ENCODE measurements at regions not wholly inside any gene's neighbourhood (a gene's known extent, or its start where the extent isn't known, plus 50 kb on each side); places are given as distances from the start of the nearest gene placed in this dataset.
A peak's percentile ranks its signal among the peaks of the same experiment; 100 is the strongest.

- no peak overlapping the region for H4K91ac ChIP-seq (ENCODE audit: low read depth, low read length, poor library complexity)
- no peak overlapping the region for H3K14ac ChIP-seq (ENCODE audit: low read length)
- H2BK120ac ChIP-seq (ENCODE audit: low read depth, low read length) = no peak overlapping the region
- no peaks in the 10 kb centered on the region for H3K27me3 ChIP-seq (ENCODE audit: control insufficient read depth in 3 of 3, insufficient read depth in 3 of 3, low read depth in 1 of 3, low read length in 3 of 3)
- no peaks in the 10 kb centered on the region for H3K79me1 ChIP-seq (ENCODE audit: low read depth, low read length)
- no peak overlapping the region for H2AFZ ChIP-seq (ENCODE audit: low read length)
- H3K4me3 ChIP-seq (ENCODE audit: low read length in 2 of 2) = no peak overlapping the region
- peaks cover 0 to 5% of the 10 kb centered on the region in 2 donors for H3K9me3 ChIP-seq (replicated peaks in 1 of 2; ENCODE audit: control insufficient read depth in 2 of 2, insufficient read depth in 1 of 2, low read depth in 1 of 2, low read length in 2 of 2)
- no peaks in the 10 kb centered on the region for H3K36me3 ChIP-seq (replicated peaks in 1 of 2; ENCODE audit: control insufficient read depth in 2 of 2, insufficient read depth in 2 of 2, low read length in 2 of 2)
- H3K4me2 ChIP-seq (ENCODE audit: insufficient read depth, low read length, poor library complexity, severe bottlenecking) = no peak overlapping the region
- DNase-seq (ENCODE audit: low spot score) = no peak
- H4K8ac ChIP-seq (ENCODE audit: low read depth, low read length) = no peak overlapping the region
- H3K4me1 ChIP-seq (ENCODE audit: control insufficient read depth in 2 of 2, insufficient read depth in 1 of 2, low read depth in 1 of 2, low read length in 2 of 2) = peaks cover 0 to 3% of the 10 kb centered on the region in 2 donors
- no peak overlapping the region for H3K9ac ChIP-seq (ENCODE audit: low read depth, low read length, poor library complexity)
- H3K18ac ChIP-seq (ENCODE audit: low read length) = no peak overlapping the region
- no peak overlapping the region for H2BK5ac ChIP-seq (ENCODE audit: low read length)
- no peak overlapping the region for H2BK12ac ChIP-seq (ENCODE audit: low read length)
- H3K27ac ChIP-seq (replicated peaks; ENCODE audit: low read length) = no peak overlapping the region
- no CpG with 5 or more reads among the region's 4 CpGs for WGBS, 2 donors (ENCODE audit: extremely low coverage in 2 of 2, insufficient read length in 2 of 2, insufficient replicate concordance in 1 of 2)
- no peak overlapping the region for H3K23ac ChIP-seq (ENCODE audit: low read depth, low read length, poor library complexity)
- H2BK15ac ChIP-seq (ENCODE audit: low read length) = no peak overlapping the region
- H2AK5ac ChIP-seq (ENCODE audit: low read depth, low read length) = no peak overlapping the region
- H3K4ac ChIP-seq (ENCODE audit: low read length) = no peak overlapping the region
These were observed 491.3 kb downstream of the RPS24 start for GRCh38 chr10:78524941-78525340.

DNA sequence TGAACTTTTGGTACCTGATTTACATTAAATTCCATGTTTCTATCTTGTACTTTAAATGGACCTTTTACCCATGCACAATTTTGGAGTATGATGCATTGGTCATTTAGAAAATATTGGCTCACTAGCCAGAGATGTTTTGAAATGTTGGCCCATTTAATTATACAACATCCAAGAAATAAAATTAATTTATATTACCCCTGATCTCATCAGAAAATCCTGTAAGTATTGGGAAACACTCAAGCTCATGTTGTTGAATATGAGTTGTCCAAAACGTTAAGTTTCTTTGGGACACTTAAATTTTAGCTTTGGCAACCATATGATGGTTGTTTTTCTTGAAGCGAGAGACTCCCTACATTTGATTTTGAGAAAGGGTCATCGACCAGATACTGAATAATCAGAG, 492.7 kb downstream of the RPS24 start:
- H3K9me3 ChIP-seq (replicated peaks in 1 of 2; ENCODE audit: control insufficient read depth in 2 of 2, insufficient read depth in 1 of 2, low read depth in 1 of 2, low read length in 2 of 2) = peaks cover 2 to 9% of the 10 kb centered on the region in 2 donors
- no peak overlapping the region for H2AK5ac ChIP-seq (ENCODE audit: low read depth, low read length)
- no peak overlapping the region for H3K4me2 ChIP-seq (ENCODE audit: insufficient read depth, low read length, poor library complexity, severe bottlenecking)
- H3K4me1 ChIP-seq (ENCODE audit: control insufficient read depth in 2 of 2, insufficient read depth in 1 of 2, low read depth in 1 of 2, low read length in 2 of 2) = peaks cover 0 to 2% of the 10 kb centered on the region in 2 donors
- no CpG with 5 or more reads among the region's 3 CpGs for WGBS, 2 donors (ENCODE audit: extremely low coverage in 2 of 2, insufficient read length in 2 of 2, insufficient replicate concordance in 1 of 2)
- no peak overlapping the region for H2BK120ac ChIP-seq (ENCODE audit: low read depth, low read length)
- no peak overlapping the region for H3K18ac ChIP-seq (ENCODE audit: low read length)
- no peak overlapping the region for H2AFZ ChIP-seq (ENCODE audit: low read length)
- H4K91ac ChIP-seq (ENCODE audit: low read depth, low read length, poor library complexity) = no peak overlapping the region
- DNase-seq (ENCODE audit: low spot score) = no peak
- no peaks in the 10 kb centered on the region for H3K27me3 ChIP-seq (ENCODE audit: control insufficient read depth in 3 of 3, insufficient read depth in 3 of 3, low read depth in 1 of 3, low read length in 3 of 3)
- no peak overlapping the region for H3K27ac ChIP-seq (replicated peaks; ENCODE audit: low read length)
- H4K8ac ChIP-seq (ENCODE audit: low read depth, low read length) = no peak overlapping the region
- H3K14ac ChIP-seq (ENCODE audit: low read length) = no peak overlapping the region
- no peak overlapping the region for H2BK5ac ChIP-seq (ENCODE audit: low read length)
- no peak overlapping the region for H3K4ac ChIP-seq (ENCODE audit: low read length)
- no peak overlapping the region for H3K23ac ChIP-seq (ENCODE audit: low read depth, low read length, poor library complexity)
- H3K79me1 ChIP-seq (ENCODE audit: low read depth, low read length) = no peaks in the 10 kb centered on the region
- no peaks in the 10 kb centered on the region for H3K36me3 ChIP-seq (replicated peaks in 1 of 2; ENCODE audit: control insufficient read depth in 2 of 2, insufficient read depth in 2 of 2, low read length in 2 of 2)
- no peak overlapping the region for H2BK12ac ChIP-seq (ENCODE audit: low read length)
- no peak overlapping the region for H3K9ac ChIP-seq (ENCODE audit: low read depth, low read length, poor library complexity)
- H3K4me3 ChIP-seq (ENCODE audit: low read length in 2 of 2) = no peak overlapping the region
- no peak overlapping the region for H2BK15ac ChIP-seq (ENCODE audit: low read length)

DNA sequence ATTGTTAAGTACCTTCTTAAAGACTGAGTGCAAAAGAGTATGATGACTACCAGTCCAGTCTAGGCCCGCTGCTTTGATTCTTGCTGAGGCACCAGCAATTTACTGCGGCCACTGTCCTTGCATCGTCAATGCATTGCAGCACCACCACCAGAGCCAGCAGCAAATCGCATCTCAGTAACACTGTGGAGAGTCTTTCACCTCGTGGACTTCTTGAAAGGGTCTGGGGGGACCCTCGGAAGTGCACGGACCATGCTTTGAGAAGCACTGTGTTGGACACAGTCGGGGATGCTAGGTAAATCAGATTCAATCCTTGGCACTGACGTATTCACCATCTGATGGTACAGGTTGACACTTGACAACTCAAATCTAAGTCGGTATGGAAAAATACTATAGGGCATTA, 493.6 kb downstream of the RPS24 start:
- H3K9me3 ChIP-seq (replicated peaks in 1 of 2; ENCODE audit: control insufficient read depth in 2 of 2, insufficient read depth in 1 of 2, low read depth in 1 of 2, low read length in 2 of 2) = peaks cover 5 to 15% of the 10 kb centered on the region in 2 donors
- H3K4ac ChIP-seq (ENCODE audit: low read length) = no peak overlapping the region

DNA sequence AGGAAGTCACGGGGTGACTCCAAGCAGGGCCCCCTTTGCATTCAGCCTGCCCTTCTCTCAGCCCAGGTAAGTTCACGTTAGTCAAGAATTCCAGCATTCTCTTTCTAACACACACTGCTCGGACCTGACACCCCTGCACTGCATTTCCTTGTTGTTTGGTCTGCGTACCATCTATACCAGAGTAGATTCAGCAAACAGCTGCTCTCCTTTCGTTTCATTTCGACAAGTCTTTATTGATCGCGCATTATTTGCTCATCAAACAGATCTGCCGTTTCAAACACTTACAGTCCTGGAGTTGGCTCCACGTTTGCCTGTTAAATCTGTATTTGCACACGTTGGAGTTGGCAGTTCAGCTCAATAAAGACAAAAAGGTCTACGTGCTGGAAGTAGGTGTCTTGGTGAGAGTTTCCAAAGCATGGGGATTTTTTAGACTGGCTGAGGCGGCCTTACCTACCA, 495.1 kb downstream of the RPS24 start:
- Histone ChIP-seq H3K14ac (ENCODE audit: low read length) (no peak overlapping the region), H3K4me2 (ENCODE audit: insufficient read depth, low read length, poor library complexity, severe bottlenecking) (no peak overlapping the region), H2BK12ac (ENCODE audit: low read length) (no peak overlapping the region), H3K27ac (replicated peaks; ENCODE audit: low read length) (no peak overlapping the region), H3K36me3 (replicated peaks in 1 of 2; ENCODE audit: control insufficient read depth in 2 of 2, insufficient read depth in 2 of 2, low read length in 2 of 2) (no peaks in the 10 kb centered on the region), H3K9me3 (replicated peaks in 1 of 2; ENCODE audit: control insufficient read depth in 2 of 2, insufficient read depth in 1 of 2, low read depth in 1 of 2, low read length in 2 of 2) (peaks cover 5 to 15% of the 10 kb centered on the region in 2 donors), H3K9ac (ENCODE audit: low read depth, low read length, poor library complexity) (no peak overlapping the region), H2AFZ (ENCODE audit: low read length) (peak overlapping the region; percentile 11), H4K8ac (ENCODE audit: low read depth, low read length) (no peak overlapping the region), H4K91ac (ENCODE audit: low read depth, low read length, poor library complexity) (no peak overlapping the region), H3K18ac (ENCODE audit: low read length) (no peak overlapping the region), H2AK5ac (ENCODE audit: low read depth, low read length) (no peak overlapping the region), H3K27me3 (ENCODE audit: control insufficient read depth in 3 of 3, insufficient read depth in 3 of 3, low read depth in 1 of 3, low read length in 3 of 3) (no peaks in the 10 kb centered on the region), H3K23ac (ENCODE audit: low read depth, low read length, poor library complexity) (no peak overlapping the region), H3K4me1 (ENCODE audit: control insufficient read depth in 2 of 2, insufficient read depth in 1 of 2, low read depth in 1 of 2, low read length in 2 of 2) (peaks cover 0 to 2% of the 10 kb centered on the region in 2 donors), H3K4ac (ENCODE audit: low read length) (no peak overlapping the region), H3K79me1 (ENCODE audit: low read depth, low read length) (no peaks in the 10 kb centered on the region), H2BK15ac (ENCODE audit: low read length) (no peak overlapping the region), H2BK120ac (ENCODE audit: low read depth, low read length) (no peak overlapping the region), H3K4me3 (ENCODE audit: low read length in 2 of 2) (no peak overlapping the region), H2BK5ac (ENCODE audit: low read length) (no peak overlapping the region)
- WGBS, 2 donors (ENCODE audit: extremely low coverage in 2 of 2, insufficient read length in 2 of 2, insufficient replicate concordance in 1 of 2) = no CpG with 5 or more reads among the region's 13 CpGs
- no peak for DNase-seq (ENCODE audit: low spot score)

More for the DNA sequence above, 493.6 kb downstream of the RPS24 start:
- no peak for DNase-seq (ENCODE audit: low spot score)
- Histone ChIP-seq H3K9ac (ENCODE audit: low read depth, low read length, poor library complexity) (no peak overlapping the region), H3K23ac (ENCODE audit: low read depth, low read length, poor library complexity) (no peak overlapping the region), H3K4me2 (ENCODE audit: insufficient read depth, low read length, poor library complexity, severe bottlenecking) (no peak overlapping the region), H4K91ac (ENCODE audit: low read depth, low read length, poor library complexity) (no peak overlapping the region), H3K14ac (ENCODE audit: low read length) (no peak overlapping the region), H3K79me1 (ENCODE audit: low read depth, low read length) (no peaks in the 10 kb centered on the region), H3K18ac (ENCODE audit: low read length) (no peak overlapping the region), H3K4me1 (ENCODE audit: control insufficient read depth in 2 of 2, insufficient read depth in 1 of 2, low read depth in 1 of 2, low read length in 2 of 2) (peaks cover 0 to 2% of the 10 kb centered on the region in 2 donors), H3K4me3 (ENCODE audit: low read length in 2 of 2) (no peak overlapping the region), H2BK12ac (ENCODE audit: low read length) (no peak overlapping the region), H3K36me3 (replicated peaks in 1 of 2; ENCODE audit: control insufficient read depth in 2 of 2, insufficient read depth in 2 of 2, low read length in 2 of 2) (no peaks in the 10 kb centered on the region), H2AK5ac (ENCODE audit: low read depth, low read length) (no peak overlapping the region), H2BK15ac (ENCODE audit: low read length) (no peak overlapping the region), H2BK5ac (ENCODE audit: low read length) (no peak overlapping the region), H3K27me3 (ENCODE audit: control insufficient read depth in 3 of 3, insufficient read depth in 3 of 3, low read depth in 1 of 3, low read length in 3 of 3) (no peaks in the 10 kb centered on the region), H3K27ac (replicated peaks; ENCODE audit: low read length) (no peak overlapping the region), H4K8ac (ENCODE audit: low read depth, low read length) (no peak overlapping the region), H2AFZ (ENCODE audit: low read length) (no peak overlapping the region), H2BK120ac (ENCODE audit: low read depth, low read length) (no peak overlapping the region)
- no CpG with 5 or more reads among the region's 10 CpGs for WGBS, 2 donors (ENCODE audit: extremely low coverage in 2 of 2, insufficient read length in 2 of 2, insufficient replicate concordance in 1 of 2)

All from neuronal stem cell (in vitro differentiated cells).